Keratinocyte (primary cell): ENCODE measurements at regions not wholly inside any gene's neighbourhood (a gene's known extent, or its start where the extent isn't known, plus 50 kb on each side); places are given as distances from the start of the nearest gene placed in this dataset.

ENCODE experiments used
- DNase-seq: peaks from one replicate; pipeline ENCODE4 v3.0.0-alpha.2; 2011; ENCODE audit warnings: low read depth, missing footprints, low spot score
- FAIRE-seq: peaks from 2 replicates; lab custom pipeline; 2011; peaks lifted over from hg19 to GRCh38; lab: Jason Lieb, UNC
- H2AFZ ChIP-seq: 2 replicates; pipeline ENCODE4 v1.6.0; 2012; ENCODE audit warnings: low read length, control low read depth, inconsistent platforms; ENCODE audit not compliant: control insufficient read depth
- H3K27ac ChIP-seq: 2 replicates; pipeline ENCODE4 v1.5.1; 2011; ENCODE audit warnings: low read length; ENCODE audit not compliant: control insufficient read depth, insufficient read depth
- H3K27me3 ChIP-seq: 3 replicates; pipeline ENCODE4 v1.6.0; 2011; ENCODE audit warnings: low read length; ENCODE audit not compliant: control insufficient read depth, insufficient read depth; ENCODE audit errors: extremely low read depth
- H3K36me3 ChIP-seq, 2 experiments: 2 replicates in 1 of 2; 3 replicates in 1 of 2; pipeline ENCODE4 v1.5.1; 2011; ENCODE audit warnings: low read length in 2 of 2, mild to moderate bottlenecking in 1 of 2; ENCODE audit not compliant: control insufficient read depth in 2 of 2, insufficient read depth in 2 of 2; ENCODE audit errors: extremely low read depth in 1 of 2
- H3K4me1 ChIP-seq: 3 replicates; pipeline ENCODE4 v1.5.1; 2011; ENCODE audit warnings: low read length; ENCODE audit not compliant: control insufficient read depth, insufficient read depth; ENCODE audit errors: extremely low read depth
- H3K4me2 ChIP-seq: 3 replicates; pipeline ENCODE4 v1.6.0; 2011; ENCODE audit warnings: low read depth, low read length; ENCODE audit not compliant: control insufficient read depth, insufficient read depth; ENCODE audit errors: extremely low read depth
- H3K4me3 ChIP-seq, 3 experiments: fragments of 200-600 bp in 1 of 3; sonication (generic) in 1 of 3; 2 replicates in 2 of 3; 3 replicates in 1 of 3; pipeline ENCODE4 v1.5.1; 2011 to 2016; ENCODE audit warnings: low read length in 3 of 3, mild to moderate bottlenecking in 3 of 3, control low read depth in 2 of 3, inconsistent platforms in 1 of 3, low read depth in 1 of 3, mixed read lengths in 1 of 3, mixed run types in 1 of 3, moderate library complexity in 1 of 3; ENCODE audit not compliant: control insufficient read depth in 2 of 3, insufficient read depth in 2 of 3; ENCODE audit errors: extremely low read depth in 1 of 3
- H3K79me2 ChIP-seq: 2 replicates; pipeline ENCODE4 v1.6.0; 2012; ENCODE audit warnings: low read length; ENCODE audit not compliant: control insufficient read depth, insufficient read depth
- H3K9ac ChIP-seq: 3 replicates; pipeline ENCODE4 v1.6.0; 2011; ENCODE audit warnings: low read length; ENCODE audit not compliant: control insufficient read depth, insufficient read depth; ENCODE audit errors: extremely low read depth
- H3K9me1 ChIP-seq: 3 replicates; pipeline ENCODE4 v1.6.0; 2011; ENCODE audit warnings: low read length; ENCODE audit not compliant: control insufficient read depth, insufficient read depth; ENCODE audit errors: extremely low read depth
- H3K9me3 ChIP-seq: 2 replicates; pipeline ENCODE4 v1.5.1; 2012; ENCODE audit warnings: low read depth, low read length; ENCODE audit not compliant: control insufficient read depth
- H4K20me1 ChIP-seq: 3 replicates; pipeline ENCODE4 v1.6.0; 2011; ENCODE audit warnings: low read length; ENCODE audit not compliant: control insufficient read depth, insufficient read depth; ENCODE audit errors: extremely low read depth
- EZH2 ChIP-seq: IDR thresholded peaks from one replicate; pipeline ENCODE4 v1.6.1; 2012; ENCODE audit warnings: inconsistent platforms, mild to moderate bottlenecking, low read length, moderate library complexity
- dilution Hi-C: fragments of 300-500 bp; cut with MboI; formaldehyde crosslinking; loops from one replicate; pipeline ENCODE4 v1.7.0; 2020; ENCODE audit warnings: low sequenced_read_pairs; ENCODE audit not compliant: extremely low pct_ligation_motif_present
- TF ChIP-seq, protein P1 (sequence below), 3 experiments: IDR thresholded peaks in 1 of 3; conservative IDR thresholded peaks in 1 of 3; optimal IDR thresholded peaks in 1 of 3; 2 replicates in 2 of 3; 3 replicates in 1 of 3; pipeline versions ENCODE3 to v1.5.1; 2011; ENCODE audit warnings: low read length in 3 of 3, mild to moderate bottlenecking in 3 of 3, moderate library complexity in 2 of 3, control low read depth in 1 of 3, inconsistent platforms in 1 of 3; ENCODE audit not compliant: insufficient read depth in 2 of 3; ENCODE audit errors: extremely low read depth in 1 of 3

DNA sequence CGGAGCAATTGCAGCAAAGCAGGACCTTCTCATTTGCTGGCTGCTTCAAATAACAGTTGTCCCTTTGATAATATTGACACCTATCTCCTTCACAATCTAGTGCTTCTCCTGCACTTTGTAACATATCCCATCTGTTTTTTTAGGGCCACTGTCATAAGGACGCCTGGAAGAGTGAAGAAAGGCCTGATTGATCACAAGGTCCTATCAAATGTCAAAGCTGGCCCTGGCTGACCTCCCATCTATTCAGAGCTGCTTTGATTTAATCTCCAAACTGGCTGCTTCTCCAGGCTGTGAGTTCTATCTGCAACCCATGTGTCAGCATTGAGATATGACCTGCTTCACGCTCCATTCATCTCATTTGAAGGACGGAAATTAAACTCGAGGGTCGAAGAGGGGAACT lies 601.2 kb upstream of the KCNMB2 start:
- FAIRE-seq (no peak), DNase-seq (no peak)
- Histone ChIP-seq H3K9me1 (no peaks in the 10 kb centered on the region), H3K79me2 (no peaks in the 10 kb centered on the region), H4K20me1 (no peaks in the 10 kb centered on the region), H3K9me3 (no peaks in the 10 kb centered on the region), H3K27me3 (no peaks in the 10 kb centered on the region), H3K4me3 (no peak overlapping the region), H3K4me1 (no peaks in the 10 kb centered on the region), H3K4me2 (no peak overlapping the region), H3K36me3 (no peaks in the 10 kb centered on the region), H2AFZ (no peak overlapping the region), H3K27ac (no peak overlapping the region), H3K9ac (no peak overlapping the region)
- TF ChIP-seq, protein P1, sequence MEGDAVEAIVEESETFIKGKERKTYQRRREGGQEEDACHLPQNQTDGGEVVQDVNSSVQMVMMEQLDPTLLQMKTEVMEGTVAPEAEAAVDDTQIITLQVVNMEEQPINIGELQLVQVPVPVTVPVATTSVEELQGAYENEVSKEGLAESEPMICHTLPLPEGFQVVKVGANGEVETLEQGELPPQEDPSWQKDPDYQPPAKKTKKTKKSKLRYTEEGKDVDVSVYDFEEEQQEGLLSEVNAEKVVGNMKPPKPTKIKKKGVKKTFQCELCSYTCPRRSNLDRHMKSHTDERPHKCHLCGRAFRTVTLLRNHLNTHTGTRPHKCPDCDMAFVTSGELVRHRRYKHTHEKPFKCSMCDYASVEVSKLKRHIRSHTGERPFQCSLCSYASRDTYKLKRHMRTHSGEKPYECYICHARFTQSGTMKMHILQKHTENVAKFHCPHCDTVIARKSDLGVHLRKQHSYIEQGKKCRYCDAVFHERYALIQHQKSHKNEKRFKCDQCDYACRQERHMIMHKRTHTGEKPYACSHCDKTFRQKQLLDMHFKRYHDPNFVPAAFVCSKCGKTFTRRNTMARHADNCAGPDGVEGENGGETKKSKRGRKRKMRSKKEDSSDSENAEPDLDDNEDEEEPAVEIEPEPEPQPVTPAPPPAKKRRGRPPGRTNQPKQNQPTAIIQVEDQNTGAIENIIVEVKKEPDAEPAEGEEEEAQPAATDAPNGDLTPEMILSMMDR (optimal IDR thresholded peaks at IDR 0.05 in 1 of 3, IDR thresholded peaks at IDR 0.05 in 1 of 3, conservative IDR thresholded peaks at IDR 0.05 in 1 of 3; ENCODE audit: extremely low read depth in 1 of 3, insufficient read depth in 2 of 3, low read length in 3 of 3) = no peak
- TF ChIP-seq EZH2 = no peak
- dilution Hi-C loops = no loop called here

GRCh38 chr3:177936721-177937120 lies 599.5 kb upstream of the KCNMB2 start:
- no peak overlapping the region for H2AFZ ChIP-seq
- H3K27ac ChIP-seq = no peak overlapping the region
- TF ChIP-seq, protein P1 (optimal IDR thresholded peaks at IDR 0.05 in 1 of 3, IDR thresholded peaks at IDR 0.05 in 1 of 3, conservative IDR thresholded peaks at IDR 0.05 in 1 of 3; ENCODE audit: extremely low read depth in 1 of 3, insufficient read depth in 2 of 3, low read length in 3 of 3) = no peak
- no peak for TF ChIP-seq EZH2
- no peaks in the 10 kb centered on the region for H3K79me2 ChIP-seq
- no peak overlapping the region for H3K4me2 ChIP-seq
- dilution Hi-C loops = no loop called here
- H3K9me3 ChIP-seq = no peaks in the 10 kb centered on the region
- no peak overlapping the region for H3K4me3 ChIP-seq
- H3K27me3 ChIP-seq = no peaks in the 10 kb centered on the region
- H3K36me3 ChIP-seq = no peaks in the 10 kb centered on the region
- H4K20me1 ChIP-seq = no peaks in the 10 kb centered on the region
- no peak overlapping the region for H3K9ac ChIP-seq
- FAIRE-seq = no peak
- DNase-seq = no peak
- no peaks in the 10 kb centered on the region for H3K4me1 ChIP-seq
- H3K9me1 ChIP-seq = no peaks in the 10 kb centered on the region
